ENCODE measurements at regions not wholly inside any gene's neighbourhood (a gene's known extent, or its start where the extent isn't known, plus 50 kb on each side); places are given as distances from the start of the nearest gene placed in this dataset.

DNA sequence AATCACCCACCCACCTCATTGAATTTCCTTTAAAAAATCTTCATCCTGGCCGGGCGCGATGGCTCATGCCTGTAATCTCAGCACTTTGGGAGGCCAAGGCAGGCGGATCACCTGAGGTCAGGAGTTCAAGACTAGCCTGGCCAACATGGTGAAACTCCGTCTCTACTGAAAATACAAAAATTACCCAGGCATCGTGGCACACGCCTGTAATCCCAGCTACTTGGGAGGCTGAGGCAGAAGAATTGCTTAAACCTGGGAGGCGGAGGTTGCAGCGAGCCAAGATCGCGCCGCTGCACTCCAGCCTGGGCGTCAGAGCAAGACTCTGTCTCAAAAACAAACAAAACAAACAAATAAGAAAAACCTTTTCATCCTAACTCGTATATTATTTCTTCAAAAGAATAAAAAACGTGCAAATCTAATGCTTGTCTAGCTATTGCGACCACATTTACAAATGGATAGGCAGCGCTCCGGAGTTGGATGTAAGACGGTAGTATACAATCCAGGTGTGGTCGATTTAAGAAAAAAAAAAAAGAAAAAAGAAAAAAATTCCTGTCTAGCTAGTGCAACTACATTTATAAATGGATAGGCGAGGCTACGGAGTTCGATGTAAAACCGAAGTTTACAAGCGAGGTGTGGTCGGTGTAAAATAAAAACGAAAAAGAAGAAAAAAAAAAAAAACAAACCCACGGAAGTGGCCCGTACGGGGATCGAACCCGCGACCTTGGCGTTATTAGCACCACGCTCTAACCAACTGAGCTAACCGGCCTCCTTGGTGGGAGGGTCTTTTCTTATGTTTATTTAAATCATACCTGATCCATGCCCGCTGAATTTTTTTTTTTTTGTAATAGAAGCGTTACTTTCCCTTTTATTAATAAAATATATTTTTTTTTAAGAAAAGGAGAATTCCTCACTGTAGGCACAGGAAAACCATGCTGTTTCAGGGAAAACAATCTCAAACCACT, 70.7 kb upstream of the PRSS16 start:
- H3K27ac ChIP-seq (ENCODE audit: low read depth, low read length): peak overlapping the region; percentile 91
- peak in 5 of 6 donors; percentile 35 to 91 (median 46) for DNase-seq (ENCODE audit: low read depth in 4 of 6, low spot score in 6 of 6)
- H3K4me3 ChIP-seq (ENCODE audit: low read depth, low read length): peak overlapping the region; percentile 97
- H3K4me1 ChIP-seq (ENCODE audit: control insufficient read depth, insufficient read depth, low read length): peaks cover 5% of the 10 kb centered on the region
- no peaks in the 10 kb centered on the region for H3K9me3 ChIP-seq (ENCODE audit: control insufficient read depth, insufficient read depth, low read length)
- 3% methylated on average over 14 of the region's 38 CpGs for WGBS (ENCODE audit: insufficient coverage)
- H3K27me3 ChIP-seq (ENCODE audit: control insufficient read depth, insufficient read depth, low read length): peaks cover 16% of the 10 kb centered on the region
- H3K36me3 ChIP-seq (ENCODE audit: control insufficient read depth, insufficient read depth, low read length): no peaks in the 10 kb centered on the region

DNA sequence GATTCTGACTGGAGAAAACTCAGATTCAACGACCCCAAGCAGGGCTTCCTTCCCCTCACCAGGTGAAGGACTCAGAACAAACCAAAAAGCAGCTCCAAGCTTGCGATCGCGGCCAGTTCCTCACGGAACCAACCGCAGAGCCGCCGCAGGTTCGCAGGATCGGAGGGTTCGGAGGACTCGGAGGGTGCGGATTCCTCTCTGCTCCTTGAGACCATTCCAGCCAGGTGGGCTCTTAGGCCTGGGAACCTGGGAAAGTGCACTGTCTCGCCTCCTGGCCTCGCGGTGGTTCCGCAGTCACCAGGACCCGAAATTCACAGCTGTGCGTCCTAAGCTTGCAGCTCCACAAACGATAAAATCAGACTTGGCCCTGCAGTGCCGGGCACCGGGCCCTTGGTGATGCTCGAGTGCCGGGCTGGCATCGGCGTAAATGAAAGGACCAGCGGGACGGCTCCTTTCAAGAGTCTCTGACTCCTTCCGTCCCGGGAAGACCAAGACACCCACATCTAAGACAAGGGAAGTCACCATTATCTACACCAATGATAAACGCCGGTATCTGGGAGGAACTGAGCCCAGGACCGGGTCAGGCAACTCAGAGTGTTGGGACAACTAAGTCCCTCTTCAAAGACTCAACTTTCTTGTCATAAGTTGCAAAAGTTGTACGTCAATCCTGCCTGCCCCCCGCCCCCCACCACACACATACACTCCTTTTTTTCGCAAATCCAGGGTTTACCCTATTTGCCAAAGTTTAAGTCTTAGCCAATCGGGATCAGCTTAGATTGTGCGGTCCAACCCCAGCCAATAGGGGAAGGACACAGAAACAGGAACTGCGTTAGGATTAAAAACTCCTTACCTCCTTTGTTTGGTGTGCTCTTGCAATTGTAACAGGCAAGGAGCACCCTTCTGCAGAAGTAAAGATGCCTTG, 69.8 kb upstream of the PRSS16 start:
- peak overlapping the region; percentile 97 for H3K4me3 ChIP-seq (ENCODE audit: low read depth, low read length)
- peak overlapping the region; percentile 91 for H3K27ac ChIP-seq (ENCODE audit: low read depth, low read length)
- H3K4me1 ChIP-seq (ENCODE audit: control insufficient read depth, insufficient read depth, low read length): peaks cover 5% of the 10 kb centered on the region
- H3K27me3 ChIP-seq (ENCODE audit: control insufficient read depth, insufficient read depth, low read length): peaks cover 16% of the 10 kb centered on the region
- WGBS (ENCODE audit: insufficient coverage): under 1% methylated on average over 38 of the region's 39 CpGs
- H3K9me3 ChIP-seq (ENCODE audit: control insufficient read depth, insufficient read depth, low read length): no peaks in the 10 kb centered on the region
- peak; percentile 68 to 94 (median 82) for DNase-seq (ENCODE audit: low read depth in 4 of 6, low spot score in 6 of 6)
- no peaks in the 10 kb centered on the region for H3K36me3 ChIP-seq (ENCODE audit: control insufficient read depth, insufficient read depth, low read length)

- peak overlapping the region; percentile 91 for H3K27ac ChIP-seq (ENCODE audit: low read depth, low read length)
- peaks cover 5% of the 10 kb centered on the region for H3K4me1 ChIP-seq (ENCODE audit: control insufficient read depth, insufficient read depth, low read length)
- peak in 1 of 6 donors; percentile 61 for DNase-seq (ENCODE audit: low read depth in 4 of 6, low spot score in 6 of 6)
- no peaks in the 10 kb centered on the region for H3K36me3 ChIP-seq (ENCODE audit: control insufficient read depth, insufficient read depth, low read length)
- 7% methylated on average over 15 of the region's 21 CpGs for WGBS (ENCODE audit: insufficient coverage)
- peaks cover 16% of the 10 kb centered on the region for H3K27me3 ChIP-seq (ENCODE audit: control insufficient read depth, insufficient read depth, low read length)
- H3K4me3 ChIP-seq (ENCODE audit: low read depth, low read length): peak overlapping the region; percentile 97
- H3K9me3 ChIP-seq (ENCODE audit: control insufficient read depth, insufficient read depth, low read length): no peaks in the 10 kb centered on the region
Measured at GRCh38 chr6:27178407-27178730, 69.1 kb upstream of the PRSS16 start.

- peak in 1 of 6 donors; percentile 4 for DNase-seq (ENCODE audit: low read depth in 4 of 6, low spot score in 6 of 6)
- Histone ChIP-seq H3K27ac (ENCODE audit: low read depth, low read length) (no peak overlapping the region), H3K9me3 (ENCODE audit: control insufficient read depth, insufficient read depth, low read length) (no peaks in the 10 kb centered on the region), H3K4me3 (ENCODE audit: low read depth, low read length) (peak overlapping the region; percentile 97), H3K4me1 (ENCODE audit: control insufficient read depth, insufficient read depth, low read length) (peaks cover 5% of the 10 kb centered on the region), H3K36me3 (ENCODE audit: control insufficient read depth, insufficient read depth, low read length) (no peaks in the 10 kb centered on the region), H3K27me3 (ENCODE audit: control insufficient read depth, insufficient read depth, low read length) (peaks cover 16% of the 10 kb centered on the region)
- WGBS (ENCODE audit: insufficient coverage): 49% methylated on average over 9 of the region's 15 CpGs
Measured at GRCh38 chr6:27178860-27179259, 68.6 kb upstream of the PRSS16 start.

DNA sequence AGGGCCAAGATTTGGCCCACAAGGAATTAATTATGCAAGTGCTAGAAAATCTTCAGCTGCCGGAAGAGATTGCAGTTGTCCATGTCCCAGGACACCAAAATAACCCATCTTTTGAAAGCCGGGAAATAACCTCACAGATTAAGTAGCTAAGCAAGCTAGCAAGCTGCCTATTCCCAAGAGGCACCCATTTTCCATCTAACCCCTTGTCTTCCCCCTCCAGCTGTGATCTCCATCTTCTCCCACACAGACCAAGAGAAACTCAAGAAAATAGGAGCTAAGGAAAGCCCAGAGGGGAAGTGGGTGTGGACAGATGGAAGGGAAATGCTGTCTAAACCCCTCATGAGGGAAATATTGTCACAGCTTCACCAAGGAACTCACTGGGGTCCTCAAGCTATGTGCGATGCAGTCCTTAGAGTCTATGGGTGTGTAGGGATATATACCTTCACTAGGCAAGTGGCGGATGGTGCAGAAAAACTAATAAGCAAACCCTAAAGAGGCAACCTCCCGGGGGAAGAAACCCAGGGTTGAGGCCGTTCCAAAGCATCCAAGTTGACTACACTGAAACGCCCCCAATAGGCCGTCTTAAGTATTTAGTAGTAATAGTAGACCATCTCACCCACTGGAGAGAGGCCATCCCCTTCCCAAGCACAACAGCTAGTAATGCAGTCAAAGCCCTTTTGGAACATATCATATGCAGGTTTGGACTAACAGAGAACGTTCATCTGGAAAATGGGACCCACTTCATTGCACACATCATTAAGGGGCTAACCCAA, 64.3 kb upstream of the PRSS16 start:
- H3K4me3 ChIP-seq (ENCODE audit: low read depth, low read length): no peak overlapping the region
- H3K27ac ChIP-seq (ENCODE audit: low read depth, low read length): no peak overlapping the region
- H3K27me3 ChIP-seq (ENCODE audit: control insufficient read depth, insufficient read depth, low read length): peaks cover 16% of the 10 kb centered on the region
- DNase-seq (ENCODE audit: low read depth in 4 of 6, low spot score in 6 of 6): no peak
- no peaks in the 10 kb centered on the region for H3K9me3 ChIP-seq (ENCODE audit: control insufficient read depth, insufficient read depth, low read length)
- H3K36me3 ChIP-seq (ENCODE audit: control insufficient read depth, insufficient read depth, low read length): no peaks in the 10 kb centered on the region
- H3K4me1 ChIP-seq (ENCODE audit: control insufficient read depth, insufficient read depth, low read length): peaks cover 9% of the 10 kb centered on the region
- WGBS (ENCODE audit: insufficient coverage): 63% methylated on average over 2 of the region's 9 CpGs

DNA sequence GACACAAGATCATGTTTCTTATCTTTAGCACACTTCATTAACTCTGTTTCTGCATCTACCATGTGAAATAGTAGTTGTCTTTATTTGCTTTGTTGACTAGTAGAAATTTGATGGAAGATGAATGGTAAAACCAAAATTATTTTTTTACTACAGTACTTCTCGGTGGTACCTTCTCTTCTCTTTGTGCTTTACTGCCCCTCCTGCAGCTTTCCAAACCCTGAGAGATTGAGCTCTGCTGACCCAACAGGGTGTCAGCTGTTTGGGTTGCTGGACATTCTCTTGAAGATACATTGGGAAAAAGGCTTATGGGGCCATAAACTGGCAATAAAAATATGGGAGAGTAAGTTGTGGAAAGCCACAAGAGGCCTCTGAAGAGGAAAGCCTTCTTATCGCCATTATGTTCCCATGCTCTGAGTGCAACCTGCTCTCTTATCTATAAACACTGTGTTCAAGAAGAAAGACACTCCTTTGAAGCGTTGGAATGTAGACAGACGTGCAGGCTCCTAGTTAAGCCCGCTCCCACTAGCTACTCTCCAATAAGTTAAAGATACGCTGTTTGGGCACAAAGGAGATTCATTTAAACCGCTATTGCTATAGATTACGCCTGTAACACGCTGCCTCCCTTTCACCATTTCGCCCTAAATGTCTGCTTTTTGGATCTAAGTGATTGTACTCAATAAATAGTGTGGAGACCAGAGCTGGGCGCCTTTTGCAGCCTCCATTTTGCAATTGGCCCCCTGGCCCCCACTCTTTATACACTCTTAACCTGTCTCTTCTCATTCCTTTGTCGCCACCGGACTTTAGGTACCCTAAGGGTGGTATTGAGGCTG, 60.1 kb upstream of the PRSS16 start:
- Histone ChIP-seq H3K36me3 (ENCODE audit: control insufficient read depth, insufficient read depth, low read length) (no peaks in the 10 kb centered on the region), H3K27me3 (ENCODE audit: control insufficient read depth, insufficient read depth, low read length) (no peaks in the 10 kb centered on the region), H3K9me3 (ENCODE audit: control insufficient read depth, insufficient read depth, low read length) (no peaks in the 10 kb centered on the region), H3K4me3 (ENCODE audit: low read depth, low read length) (peak overlapping the region; percentile 63), H3K4me1 (ENCODE audit: control insufficient read depth, insufficient read depth, low read length) (peaks cover 4% of the 10 kb centered on the region), H3K27ac (ENCODE audit: low read depth, low read length) (peak overlapping the region; percentile 75)
- DNase-seq (ENCODE audit: low read depth in 4 of 6, low spot score in 6 of 6): peak in 1 of 6 donors; percentile 1
- 0% methylated on average over 2 of the region's 13 CpGs for WGBS (ENCODE audit: insufficient coverage)

DNA sequence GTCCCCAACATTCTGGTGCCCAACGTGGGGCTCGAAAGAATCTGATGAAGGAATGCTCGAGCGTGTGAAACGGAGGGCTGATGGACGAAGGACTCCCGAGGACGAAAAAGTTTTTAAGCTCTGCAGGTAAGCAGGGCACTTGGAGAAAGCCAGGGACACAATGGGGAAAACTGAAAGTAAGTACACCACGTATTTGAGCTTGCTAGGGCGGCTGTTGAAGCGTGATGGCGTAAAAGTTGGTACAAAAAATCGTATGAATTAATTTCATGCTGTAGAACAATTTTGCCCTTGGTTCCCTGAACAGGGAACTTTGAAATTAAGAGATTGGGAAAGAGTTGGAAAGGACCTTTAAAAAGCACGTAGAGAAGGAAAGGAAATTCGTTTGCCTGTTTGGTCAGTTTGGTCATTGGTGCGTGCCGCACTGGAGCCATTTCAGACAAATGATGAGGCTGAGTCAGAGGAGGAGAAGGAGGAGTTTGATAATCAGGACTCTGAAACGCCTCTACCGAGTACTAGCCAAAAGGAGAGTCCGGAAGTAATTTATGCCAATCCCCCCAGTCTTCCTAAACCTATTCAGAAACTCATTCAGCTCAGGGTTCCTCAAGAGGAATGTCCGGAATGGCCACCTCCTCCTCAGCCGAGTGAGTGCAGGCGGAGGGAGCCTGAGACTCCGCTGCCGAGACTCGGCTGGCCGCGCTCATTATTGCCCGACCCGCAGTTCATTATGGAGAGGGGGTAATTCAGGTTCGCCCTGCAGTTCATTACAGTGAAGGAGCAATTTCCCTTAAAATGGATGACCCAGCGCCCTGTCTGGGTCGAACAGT, 59.2 kb upstream of the PRSS16 start:
- Histone ChIP-seq H3K9me3 (ENCODE audit: control insufficient read depth, insufficient read depth, low read length) (no peaks in the 10 kb centered on the region), H3K36me3 (ENCODE audit: control insufficient read depth, insufficient read depth, low read length) (no peaks in the 10 kb centered on the region), H3K4me1 (ENCODE audit: control insufficient read depth, insufficient read depth, low read length) (peaks cover 4% of the 10 kb centered on the region), H3K27me3 (ENCODE audit: control insufficient read depth, insufficient read depth, low read length) (no peaks in the 10 kb centered on the region), H3K27ac (ENCODE audit: low read depth, low read length) (peak overlapping the region; percentile 75), H3K4me3 (ENCODE audit: low read depth, low read length) (peak overlapping the region; percentile 63)
- 1% methylated on average over 25 of the region's 33 CpGs for WGBS (ENCODE audit: insufficient coverage)
- peak in 5 of 6 donors; percentile 15 to 70 (median 33) for DNase-seq (ENCODE audit: low read depth in 4 of 6, low spot score in 6 of 6)

- no CpG with 5 or more reads among the region's 10 CpGs for WGBS (ENCODE audit: insufficient coverage)
- Histone ChIP-seq H3K4me1 (ENCODE audit: control insufficient read depth, insufficient read depth, low read length) (peaks cover 4% of the 10 kb centered on the region), H3K36me3 (ENCODE audit: control insufficient read depth, insufficient read depth, low read length) (no peaks in the 10 kb centered on the region), H3K4me3 (ENCODE audit: low read depth, low read length) (peak overlapping the region; percentile 63), H3K9me3 (ENCODE audit: control insufficient read depth, insufficient read depth, low read length) (no peaks in the 10 kb centered on the region), H3K27me3 (ENCODE audit: control insufficient read depth, insufficient read depth, low read length) (no peaks in the 10 kb centered on the region), H3K27ac (ENCODE audit: low read depth, low read length) (peak overlapping the region; percentile 75)
- DNase-seq (ENCODE audit: low read depth in 4 of 6, low spot score in 6 of 6): peak; percentile 58 to 96 (median 82)
Measured at GRCh38 chr6:27188885-27189418, 58.5 kb upstream of the PRSS16 start.

Data from spinal cord (tissue), 9 donors.